A204.1 (cell line): ENCODE measurements at regions not wholly inside any gene's neighbourhood (a gene's known extent, or its start where the extent isn't known, plus 50 kb on each side); places are given as distances from the start of the nearest gene placed in this dataset.

Experiments used
- FAIRE-seq: peaks from 2 replicates; lab custom pipeline; 2012; peaks lifted over from hg19 to GRCh38; lab: Jason Lieb, UNC

GRCh38 chr1:221806236-221806635, 64.3 kb upstream of the DUSP10 start:
- no peak for FAIRE-seq

- FAIRE-seq = no peak
These were observed 63.2 kb upstream of the DUSP10 start for GRCh38 chr1:221805121-221805520.

- FAIRE-seq = no peak
These were observed 62.4 kb upstream of the DUSP10 start for GRCh38 chr1:221804303-221804702.

DNA sequence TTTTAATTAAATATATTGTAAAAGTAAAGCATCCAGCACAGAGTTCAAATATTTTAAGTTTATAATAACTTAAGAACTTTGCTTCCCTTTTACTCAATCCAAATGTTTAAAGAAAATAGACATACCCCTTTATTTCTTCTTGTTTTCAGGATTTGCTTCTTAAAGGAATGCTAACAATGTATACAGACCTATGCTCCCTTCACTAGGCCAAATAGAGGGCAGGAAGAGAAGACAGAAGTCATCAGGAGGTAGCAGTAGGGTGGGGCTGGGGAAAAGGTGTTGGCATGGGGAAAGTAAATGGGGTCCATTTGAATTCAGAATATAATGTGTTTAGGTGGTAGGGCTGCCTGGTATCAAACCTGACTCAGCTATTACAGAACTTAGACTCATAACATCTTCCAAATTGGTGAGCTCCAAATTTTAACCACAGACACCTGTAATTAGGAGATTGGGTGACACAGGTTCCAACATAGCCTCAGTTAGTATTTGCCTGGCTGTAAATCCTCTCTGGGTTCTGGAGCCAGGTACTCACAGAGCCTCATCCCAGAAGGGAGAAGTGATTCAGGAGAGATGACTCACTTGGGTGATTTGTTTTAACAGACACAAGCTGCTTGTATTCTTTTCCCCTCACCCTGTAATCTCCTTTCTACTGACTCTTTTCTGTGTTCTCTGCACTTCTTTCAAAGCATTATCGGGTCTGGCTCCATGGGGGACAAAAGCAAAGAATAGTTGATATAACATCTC, 60.1 kb upstream of the DUSP10 start:
- no peak for FAIRE-seq

- FAIRE-seq = no peak
These were observed 59.4 kb upstream of the DUSP10 start for GRCh38 chr1:221801251-221801661.

GRCh38 chr1:221800831-221801230, 58.9 kb upstream of the DUSP10 start:
- no peak for FAIRE-seq

GRCh38 chr1:221797506-221797905, 55.6 kb upstream of the DUSP10 start:
- no peak for FAIRE-seq

DNA sequence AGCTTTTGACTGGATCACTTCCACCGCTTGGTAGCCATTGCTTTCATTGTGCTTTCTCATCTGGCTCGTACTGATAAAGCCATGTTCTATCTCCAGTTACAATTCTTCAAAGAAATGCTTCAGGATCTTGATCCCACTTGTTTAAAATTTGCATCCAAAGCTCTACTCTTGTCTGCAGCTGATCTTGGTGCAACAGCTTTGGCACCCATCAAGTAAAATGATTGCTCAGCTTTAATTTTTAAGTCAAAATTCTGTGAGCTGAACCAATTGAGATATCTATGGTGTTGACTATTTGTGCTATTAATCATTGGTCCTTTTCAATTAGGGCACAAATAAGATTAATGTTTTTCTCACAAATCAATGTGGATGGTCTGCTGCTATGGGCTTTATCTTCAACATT, 54.8 kb upstream of the DUSP10 start:
- FAIRE-seq = no peak

GRCh38 chr1:221795380-221795779, 53.5 kb upstream of the DUSP10 start:
- FAIRE-seq = no peak

GRCh38 chr1:221794935-221795334, 53.0 kb upstream of the DUSP10 start:
- FAIRE-seq = no peak

GRCh38 chr1:221794079-221794670, 52.3 kb upstream of the DUSP10 start:
- FAIRE-seq = no peak

DNA sequence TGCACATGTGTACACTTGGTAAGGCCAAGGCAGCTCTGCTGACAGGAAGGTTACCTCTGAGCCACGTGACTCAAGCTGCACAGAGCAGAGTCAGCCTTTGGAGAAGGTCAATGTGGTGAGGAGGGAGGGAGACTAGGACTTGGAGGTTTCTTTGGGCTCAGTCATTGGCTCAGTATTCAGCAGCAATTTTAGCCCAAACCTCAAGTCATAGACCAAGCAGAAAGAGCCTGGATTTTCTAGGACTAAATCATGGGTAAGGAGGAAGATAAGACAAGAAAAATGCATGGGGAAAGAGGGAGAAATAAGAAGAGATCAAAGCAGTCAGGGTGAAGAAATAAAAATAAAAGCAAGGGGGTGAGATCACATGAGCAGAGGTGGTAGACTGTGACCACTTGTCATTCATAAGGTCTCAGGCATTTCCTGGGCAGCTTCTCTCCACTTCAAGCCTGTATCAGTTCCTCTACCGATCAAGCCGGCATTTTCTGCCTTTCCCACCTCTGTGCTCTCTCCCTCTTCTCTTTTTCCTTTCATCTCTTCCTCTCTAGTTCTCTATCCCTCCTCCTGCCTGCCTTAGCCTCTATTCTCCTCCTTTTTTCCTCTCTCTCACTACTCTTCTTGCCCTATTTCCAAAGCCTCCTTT, 51.7 kb upstream of the DUSP10 start:
- no peak for FAIRE-seq

- no peak for FAIRE-seq
These were observed 50.0 kb upstream of the DUSP10 start for GRCh38 chr1:221791846-221792245.
